Type B pancreatic cell (in vitro differentiated cells): ENCODE measurements at regions not wholly inside any gene's neighbourhood (a gene's known extent, or its start where the extent isn't known, plus 50 kb on each side); places are given as distances from the start of the nearest gene placed in this dataset.
A peak's percentile ranks its signal among the peaks of the same experiment; 100 is the strongest.

Experiments used
- DNase-seq: peaks from one replicate; pipeline ENCODE4 v3.0.0; 2021; ENCODE audit warnings: mixed read lengths; ENCODE audit not compliant: unreplicated experiment; ENCODE audit errors: extremely low spot score
- H3K27ac Mint-ChIP-seq: 2 replicates; pipeline ENCODE4 v1.8.0; 2021; ENCODE audit warnings: mild to moderate bottlenecking, mixed read lengths
- H3K27me3 Mint-ChIP-seq: 2 replicates; pipeline ENCODE4 v1.8.0; 2021; ENCODE audit warnings: mixed read lengths
- H3K36me3 Mint-ChIP-seq: 2 replicates; pipeline ENCODE4 v1.8.0; 2021; ENCODE audit warnings: mixed read lengths
- H3K4me1 Mint-ChIP-seq: one replicate; pipeline ENCODE4 v1.8.0; 2021; ENCODE audit warnings: mixed read lengths; ENCODE audit not compliant: unreplicated experiment
- H3K4me3 Mint-ChIP-seq: 2 replicates; pipeline ENCODE4 v1.8.0; 2021; ENCODE audit warnings: mild to moderate bottlenecking, mixed read lengths
- H3K9me3 Mint-ChIP-seq: 2 replicates; pipeline ENCODE4 v1.8.0; 2021; ENCODE audit warnings: mixed read lengths
- TF ChIP-seq, protein P1 (sequence below): fragments of 200-600 bp; sonication (generic); conservative IDR thresholded peaks from 2 replicates; pipeline ENCODE4 v1.5.0; 2021; ENCODE audit warnings: antibody characterized with exemption, mild to moderate bottlenecking

- DNase-seq = no peak
- no peaks in the 10 kb centered on the region for H3K36me3 Mint-ChIP-seq
- H3K27ac Mint-ChIP-seq = no peak overlapping the region
- no peaks in the 10 kb centered on the region for H3K9me3 Mint-ChIP-seq
- no peak overlapping the region for H3K4me3 Mint-ChIP-seq
- TF ChIP-seq, protein P1, sequence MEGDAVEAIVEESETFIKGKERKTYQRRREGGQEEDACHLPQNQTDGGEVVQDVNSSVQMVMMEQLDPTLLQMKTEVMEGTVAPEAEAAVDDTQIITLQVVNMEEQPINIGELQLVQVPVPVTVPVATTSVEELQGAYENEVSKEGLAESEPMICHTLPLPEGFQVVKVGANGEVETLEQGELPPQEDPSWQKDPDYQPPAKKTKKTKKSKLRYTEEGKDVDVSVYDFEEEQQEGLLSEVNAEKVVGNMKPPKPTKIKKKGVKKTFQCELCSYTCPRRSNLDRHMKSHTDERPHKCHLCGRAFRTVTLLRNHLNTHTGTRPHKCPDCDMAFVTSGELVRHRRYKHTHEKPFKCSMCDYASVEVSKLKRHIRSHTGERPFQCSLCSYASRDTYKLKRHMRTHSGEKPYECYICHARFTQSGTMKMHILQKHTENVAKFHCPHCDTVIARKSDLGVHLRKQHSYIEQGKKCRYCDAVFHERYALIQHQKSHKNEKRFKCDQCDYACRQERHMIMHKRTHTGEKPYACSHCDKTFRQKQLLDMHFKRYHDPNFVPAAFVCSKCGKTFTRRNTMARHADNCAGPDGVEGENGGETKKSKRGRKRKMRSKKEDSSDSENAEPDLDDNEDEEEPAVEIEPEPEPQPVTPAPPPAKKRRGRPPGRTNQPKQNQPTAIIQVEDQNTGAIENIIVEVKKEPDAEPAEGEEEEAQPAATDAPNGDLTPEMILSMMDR = peak; percentile 61
- H3K4me1 Mint-ChIP-seq = peaks cover 5% of the 10 kb centered on the region
- H3K27me3 Mint-ChIP-seq = no peaks in the 10 kb centered on the region
Observed at GRCh38 chr2:188765522-188766470, 208.4 kb upstream of the COL3A1 start.

DNA sequence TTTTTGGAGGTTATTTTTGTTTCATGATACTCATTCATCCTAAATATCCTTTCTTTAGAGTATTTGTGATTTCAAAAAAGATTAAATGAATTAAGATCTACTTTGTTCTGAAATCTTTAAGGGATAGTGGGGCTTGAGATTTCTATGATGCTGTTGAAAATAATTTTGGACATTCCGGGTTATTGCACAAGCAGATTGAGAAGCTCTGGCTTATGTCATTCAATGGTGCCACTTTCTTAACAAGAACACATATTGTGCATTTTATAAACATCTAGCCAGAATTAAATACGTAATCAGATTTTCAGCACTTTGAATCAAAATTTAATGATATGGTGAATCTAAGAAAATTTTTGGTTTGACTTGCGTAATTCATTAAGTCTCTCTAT is 207.7 kb upstream of the COL3A1 start:
- no peak overlapping the region for H3K27ac Mint-ChIP-seq
- no peaks in the 10 kb centered on the region for H3K36me3 Mint-ChIP-seq
- peaks cover 5% of the 10 kb centered on the region for H3K4me1 Mint-ChIP-seq
- no peaks in the 10 kb centered on the region for H3K9me3 Mint-ChIP-seq
- no peaks in the 10 kb centered on the region for H3K27me3 Mint-ChIP-seq
- no peak for DNase-seq
- no peak overlapping the region for H3K4me3 Mint-ChIP-seq
- TF ChIP-seq, protein P1 = no peak

- Mint-ChIP-seq H3K4me3 (no peak overlapping the region), H3K27ac (no peak overlapping the region), H3K4me1 (peaks cover 5% of the 10 kb centered on the region), H3K36me3 (no peaks in the 10 kb centered on the region), H3K9me3 (no peaks in the 10 kb centered on the region), H3K27me3 (no peaks in the 10 kb centered on the region)
- DNase-seq = no peak
- TF ChIP-seq, protein P1 = no peak
Observed at GRCh38 chr2:188767176-188767575, 207.0 kb upstream of the COL3A1 start.

DNA sequence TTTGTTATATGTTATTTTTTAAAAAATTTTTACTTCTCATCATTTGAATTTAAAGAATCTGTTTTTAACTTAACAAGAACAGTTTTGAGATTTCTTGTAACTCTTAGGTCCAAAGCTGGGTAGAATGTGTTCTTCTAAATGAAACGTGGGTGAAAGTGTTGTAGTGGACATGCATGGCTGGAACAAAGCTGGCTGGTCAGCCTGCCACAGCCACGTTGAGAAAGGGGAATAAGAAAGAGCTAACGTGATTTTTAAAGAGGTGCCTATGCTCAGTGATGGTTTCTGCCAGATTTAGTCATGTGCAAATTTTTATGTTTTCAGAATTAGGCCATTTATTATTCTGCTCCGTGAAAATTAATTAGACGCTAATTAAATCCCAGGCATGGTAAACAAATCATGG is 203.9 kb upstream of the COL3A1 start:
- Mint-ChIP-seq H3K36me3 (no peaks in the 10 kb centered on the region), H3K27me3 (no peaks in the 10 kb centered on the region), H3K27ac (no peak overlapping the region), H3K9me3 (no peaks in the 10 kb centered on the region), H3K4me3 (no peak overlapping the region), H3K4me1 (peaks cover 5% of the 10 kb centered on the region)
- TF ChIP-seq, protein P1 = no peak
- no peak for DNase-seq

DNA sequence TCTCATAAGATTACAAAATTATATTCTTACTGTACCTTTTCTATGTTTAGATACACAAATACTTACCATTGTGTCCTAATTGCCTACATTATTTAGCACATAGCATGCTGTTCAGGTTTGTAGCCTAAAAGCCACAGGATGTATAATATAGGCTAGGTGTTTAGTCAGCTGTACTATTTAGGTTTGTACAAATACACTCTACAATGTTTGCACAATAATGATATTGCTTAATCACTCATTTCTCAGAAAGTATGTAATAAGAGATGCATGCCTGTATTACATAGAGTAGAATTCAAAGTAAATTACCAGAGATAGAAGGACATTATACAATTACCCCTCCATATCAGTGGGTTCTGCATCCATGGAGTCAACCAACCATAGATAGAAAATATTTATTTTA is 201.1 kb upstream of the COL3A1 start:
- no peaks in the 10 kb centered on the region for H3K4me1 Mint-ChIP-seq
- TF ChIP-seq, protein P1 = no peak
- no peak overlapping the region for H3K27ac Mint-ChIP-seq
- no peaks in the 10 kb centered on the region for H3K36me3 Mint-ChIP-seq
- no peak for DNase-seq
- no peaks in the 10 kb centered on the region for H3K27me3 Mint-ChIP-seq
- H3K9me3 Mint-ChIP-seq = no peaks in the 10 kb centered on the region
- no peak overlapping the region for H3K4me3 Mint-ChIP-seq
